Activated T-helper 2 cell treated with anti-CD3 and anti-CD28 coated beads, Interferon-gamma antibody, Interleukin-2, Interleukin-4, amounts not matched to agents 10 μg/mL and 5 μg/mL and 100 μg/mL, durations not matched to agents 14 hours and 24 hours and 36 hours (primary cell): ENCODE measurements at regions not wholly inside any gene's neighbourhood (a gene's known extent, or its start where the extent isn't known, plus 50 kb on each side); places are given as distances from the start of the nearest gene placed in this dataset.
A peak's percentile ranks its signal among the peaks of the same experiment; 100 is the strongest.

Experiments
- DNase-seq: peaks from one replicate; pipeline ENCODE4 v3.0.0; 2021; ENCODE audit warnings: low spot score
- H3K27ac Mint-ChIP-seq: one replicate; pipeline ENCODE4 v1.8.0; 2021; ENCODE audit warnings: mixed read lengths
- H3K27me3 Mint-ChIP-seq: one replicate; pipeline ENCODE4 v1.8.0; 2021; ENCODE audit warnings: low read depth, mixed read lengths
- H3K36me3 Mint-ChIP-seq: one replicate; pipeline ENCODE4 v1.8.0; 2021; ENCODE audit warnings: low read depth, mixed read lengths
- H3K4me1 Mint-ChIP-seq: one replicate; pipeline ENCODE4 v1.8.0; 2021; ENCODE audit warnings: low read depth, mixed read lengths
- H3K4me3 Mint-ChIP-seq: one replicate; pipeline ENCODE4 v1.8.0; 2021; ENCODE audit warnings: low read depth, mild to moderate bottlenecking, moderate library complexity, mixed read lengths
- H3K9me3 Mint-ChIP-seq: one replicate; pipeline ENCODE4 v1.8.0; 2021; ENCODE audit warnings: mixed read lengths
- intact Hi-C: fragments of 100-400 bp; cut with micrococcal nuclease; formaldehyde crosslinking; loops from one replicate; pipeline ENCODE4 v1.15.1; 2023

DNA sequence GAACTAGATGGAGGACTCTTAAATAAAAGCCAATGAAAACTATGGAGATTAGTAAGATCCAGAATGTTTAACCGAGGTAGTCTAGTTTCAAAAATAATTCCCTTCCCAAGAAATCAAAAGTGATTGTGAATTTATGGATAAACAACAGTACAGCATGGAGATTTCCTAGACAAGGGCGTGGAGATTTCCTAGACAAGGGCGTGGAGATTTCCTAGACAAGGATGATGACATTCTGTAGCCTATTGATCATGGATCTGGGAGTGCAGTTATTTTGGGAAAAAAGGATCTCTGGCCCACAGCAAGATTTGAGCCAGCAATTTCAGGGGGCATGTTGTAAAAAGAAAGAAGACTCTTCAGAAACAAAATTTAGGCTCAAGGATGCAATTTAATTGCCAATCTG is 175.3 kb downstream of the RAP2B start:
- H3K27me3 Mint-ChIP-seq, result no peaks in the 10 kb centered on the region
- H3K36me3 Mint-ChIP-seq, result no peaks in the 10 kb centered on the region
- intact Hi-C loops, result no loop called here
- DNase-seq, result no peak
- peaks cover 8% of the 10 kb centered on the region for H3K9me3 Mint-ChIP-seq
- H3K27ac Mint-ChIP-seq, result no peak overlapping the region
- H3K4me1 Mint-ChIP-seq, result peaks cover 10% of the 10 kb centered on the region
- no peak overlapping the region for H3K4me3 Mint-ChIP-seq

DNA sequence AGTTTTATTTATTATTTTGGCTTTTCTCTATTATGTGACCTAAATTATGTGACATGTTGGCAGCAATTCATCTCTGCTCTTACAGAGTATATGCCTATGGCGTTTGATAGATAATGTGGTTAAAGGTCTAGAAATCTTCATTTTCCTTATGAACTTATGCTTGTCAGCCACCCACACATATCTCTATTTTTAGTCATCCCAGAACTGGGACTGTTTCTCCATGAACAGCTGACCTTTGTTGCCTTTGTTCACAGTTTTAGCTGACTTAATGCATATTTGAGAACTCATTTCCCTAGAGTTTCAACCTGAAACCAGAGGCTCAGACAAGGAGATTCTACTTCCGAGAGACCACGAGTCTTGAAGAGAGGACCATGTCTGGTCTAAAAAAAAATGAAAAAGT is 176.5 kb downstream of the RAP2B start:
- no peaks in the 10 kb centered on the region for H3K27me3 Mint-ChIP-seq
- H3K27ac Mint-ChIP-seq, result peak overlapping the region; percentile 62
- DNase-seq, result no peak
- no peaks in the 10 kb centered on the region for H3K36me3 Mint-ChIP-seq
- no peak overlapping the region for H3K4me3 Mint-ChIP-seq
- H3K4me1 Mint-ChIP-seq, result peaks cover 7% of the 10 kb centered on the region
- intact Hi-C loops, result no loop called here
- peaks cover 8% of the 10 kb centered on the region for H3K9me3 Mint-ChIP-seq

DNA sequence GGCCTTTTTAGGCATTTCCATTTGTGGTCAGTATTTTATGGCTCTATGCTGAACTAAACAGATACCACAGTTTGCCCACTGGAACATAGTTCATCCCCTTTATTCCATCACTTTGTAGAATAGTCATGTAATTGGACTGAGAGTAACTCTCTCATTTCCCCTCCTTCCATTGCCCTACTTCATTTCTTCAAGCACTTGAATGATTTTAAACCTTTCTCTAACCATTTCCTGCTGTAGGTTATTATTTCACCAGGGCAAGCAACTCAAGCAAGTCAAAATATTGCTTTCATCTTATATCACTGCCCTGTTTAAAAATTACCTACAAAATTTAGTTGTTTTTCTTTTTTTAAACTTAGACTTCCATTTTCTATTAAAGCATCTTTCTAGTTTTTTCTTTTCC is 177.0 kb downstream of the RAP2B start:
- Mint-ChIP-seq H3K4me1 (peaks cover 7% of the 10 kb centered on the region), H3K4me3 (no peak overlapping the region), H3K36me3 (no peaks in the 10 kb centered on the region), H3K27me3 (no peaks in the 10 kb centered on the region), H3K27ac (no peak overlapping the region), H3K9me3 (peaks cover 8% of the 10 kb centered on the region)
- DNase-seq, result no peak
- intact Hi-C loops, result no loop called here

DNA sequence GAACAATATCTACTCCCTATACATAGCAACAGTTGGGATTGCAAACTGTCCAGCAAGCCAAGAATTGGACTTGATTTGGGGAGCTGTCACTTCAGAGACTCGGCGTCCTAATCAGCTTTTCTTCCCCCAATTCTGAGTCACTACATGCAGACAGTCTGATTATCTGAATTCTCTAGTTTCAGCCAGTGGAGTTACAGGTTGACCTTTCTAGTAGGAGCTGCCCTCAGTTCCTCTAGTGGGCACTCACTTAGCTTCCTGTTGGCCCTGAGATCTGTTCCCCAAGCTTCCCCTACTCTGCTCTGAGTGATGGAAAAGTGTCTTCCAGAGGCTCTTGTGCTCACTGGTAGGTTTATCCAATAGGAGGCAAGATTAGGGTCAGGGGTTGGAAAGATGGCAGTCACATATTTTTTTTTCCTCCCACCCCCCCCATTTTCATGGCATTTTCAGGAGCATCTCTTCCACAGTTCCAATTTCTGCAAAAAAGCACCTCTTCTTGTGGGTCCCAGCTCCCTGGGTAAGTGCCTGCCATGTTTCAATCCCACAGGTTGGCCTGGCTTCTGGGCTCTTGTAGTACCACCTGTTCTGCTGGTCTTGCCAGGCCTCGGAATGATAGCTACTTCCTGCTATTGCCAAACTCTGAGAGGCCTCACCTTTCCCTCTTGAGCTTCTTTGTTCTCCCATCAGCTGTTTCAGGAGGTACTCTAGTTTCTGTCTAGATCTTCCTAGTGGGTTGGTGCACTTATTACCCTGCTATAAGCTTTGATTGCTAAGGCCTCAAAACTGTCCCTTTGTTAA is 182.2 kb downstream of the RAP2B start:
- H3K36me3 Mint-ChIP-seq, result no peaks in the 10 kb centered on the region
- H3K4me3 Mint-ChIP-seq, result no peak overlapping the region
- H3K4me1 Mint-ChIP-seq, result no peaks in the 10 kb centered on the region
- DNase-seq, result no peak
- no peak overlapping the region for H3K27ac Mint-ChIP-seq
- H3K27me3 Mint-ChIP-seq, result peaks cover 3% of the 10 kb centered on the region
- intact Hi-C loops, result no loop called here
- H3K9me3 Mint-ChIP-seq, result peaks cover 8% of the 10 kb centered on the region

- H3K27ac Mint-ChIP-seq, result no peak overlapping the region
- no peaks in the 10 kb centered on the region for H3K9me3 Mint-ChIP-seq
- intact Hi-C loops, result no loop called here
- H3K4me1 Mint-ChIP-seq, result no peaks in the 10 kb centered on the region
- H3K27me3 Mint-ChIP-seq, result peaks cover 4% of the 10 kb centered on the region
- DNase-seq, result no peak
- H3K4me3 Mint-ChIP-seq, result no peak overlapping the region
- no peaks in the 10 kb centered on the region for H3K36me3 Mint-ChIP-seq
Measured at GRCh38 chr3:153348457-153349107, 186.6 kb downstream of the RAP2B start.

DNA sequence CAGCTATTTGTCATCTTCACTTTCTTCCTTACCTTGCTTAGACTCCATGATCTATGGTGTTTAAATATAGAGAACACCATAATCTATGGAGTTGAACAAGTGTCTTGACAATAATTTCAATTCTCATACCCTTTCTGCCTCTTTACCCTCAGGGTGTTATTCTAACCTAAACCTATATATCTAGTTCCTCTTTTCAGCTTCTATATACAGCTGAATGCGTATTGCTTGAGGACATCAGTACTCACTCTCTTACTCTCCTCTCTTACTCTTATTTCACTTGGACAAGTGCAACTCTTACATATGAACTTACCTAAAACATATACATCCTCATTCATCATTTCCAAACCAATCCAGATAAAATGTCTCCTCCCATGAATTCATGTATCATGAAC is 187.1 kb downstream of the RAP2B start:
- intact Hi-C loops, result no loop called here
- Mint-ChIP-seq H3K27ac (no peak overlapping the region), H3K36me3 (no peaks in the 10 kb centered on the region), H3K27me3 (peaks cover 4% of the 10 kb centered on the region), H3K9me3 (no peaks in the 10 kb centered on the region), H3K4me3 (no peak overlapping the region), H3K4me1 (no peaks in the 10 kb centered on the region)
- no peak for DNase-seq

DNA sequence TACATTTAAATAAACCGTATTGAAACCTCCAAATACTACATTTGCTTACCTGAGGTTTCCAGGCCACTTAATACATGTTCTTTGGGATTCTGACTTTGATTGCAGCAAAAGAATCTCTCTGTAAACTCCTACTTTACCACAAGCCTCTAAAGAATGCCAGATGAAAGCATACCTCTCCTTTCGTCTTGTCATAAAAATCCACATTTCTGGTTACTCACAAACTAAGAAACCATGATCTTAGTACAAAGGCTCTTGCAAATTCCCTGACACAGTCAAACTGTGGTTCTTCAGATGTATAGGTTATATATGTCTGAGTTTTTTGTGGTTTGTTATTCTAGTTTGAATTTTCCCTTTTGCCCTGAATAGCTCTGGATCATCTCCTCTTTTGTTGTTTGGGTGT is 188.4 kb downstream of the RAP2B start:
- H3K4me3 Mint-ChIP-seq, result no peak overlapping the region
- H3K36me3 Mint-ChIP-seq, result no peaks in the 10 kb centered on the region
- DNase-seq, result no peak
- H3K27ac Mint-ChIP-seq, result no peak overlapping the region
- intact Hi-C loops, result no loop called here
- no peaks in the 10 kb centered on the region for H3K9me3 Mint-ChIP-seq
- peaks cover 4% of the 10 kb centered on the region for H3K27me3 Mint-ChIP-seq
- no peaks in the 10 kb centered on the region for H3K4me1 Mint-ChIP-seq

GRCh38 chr3:153354641-153355040 is 192.6 kb downstream of the RAP2B start:
- Mint-ChIP-seq H3K4me1 (no peaks in the 10 kb centered on the region), H3K27me3 (peaks cover 4% of the 10 kb centered on the region), H3K27ac (no peak overlapping the region), H3K4me3 (no peak overlapping the region), H3K9me3 (no peaks in the 10 kb centered on the region), H3K36me3 (no peaks in the 10 kb centered on the region)
- intact Hi-C loops, result no loop called here
- no peak for DNase-seq

DNA sequence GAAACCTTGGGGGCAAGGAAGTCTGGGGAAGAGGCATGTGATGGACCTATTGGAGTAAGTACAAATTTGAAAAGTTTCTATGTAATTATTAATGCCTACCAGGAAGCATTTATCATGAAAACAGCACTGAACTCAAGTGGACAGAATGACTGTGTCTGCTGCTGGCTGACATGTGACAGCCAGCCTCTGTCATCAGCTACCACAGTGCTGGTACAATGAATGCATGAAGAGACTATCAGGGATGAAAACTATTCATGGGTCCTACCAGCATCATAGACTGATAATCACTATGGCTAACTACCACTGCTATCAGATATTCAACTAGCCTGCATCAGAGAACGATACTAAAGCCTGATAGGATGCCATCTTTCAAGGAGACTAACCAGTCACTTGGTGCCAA is 193.5 kb downstream of the RAP2B start:
- no peaks in the 10 kb centered on the region for H3K9me3 Mint-ChIP-seq
- no peaks in the 10 kb centered on the region for H3K36me3 Mint-ChIP-seq
- no peak for DNase-seq
- H3K27ac Mint-ChIP-seq, result no peak overlapping the region
- no peaks in the 10 kb centered on the region for H3K4me1 Mint-ChIP-seq
- peaks cover 4% of the 10 kb centered on the region for H3K27me3 Mint-ChIP-seq
- H3K4me3 Mint-ChIP-seq, result no peak overlapping the region
- intact Hi-C loops, result no loop called here

DNA sequence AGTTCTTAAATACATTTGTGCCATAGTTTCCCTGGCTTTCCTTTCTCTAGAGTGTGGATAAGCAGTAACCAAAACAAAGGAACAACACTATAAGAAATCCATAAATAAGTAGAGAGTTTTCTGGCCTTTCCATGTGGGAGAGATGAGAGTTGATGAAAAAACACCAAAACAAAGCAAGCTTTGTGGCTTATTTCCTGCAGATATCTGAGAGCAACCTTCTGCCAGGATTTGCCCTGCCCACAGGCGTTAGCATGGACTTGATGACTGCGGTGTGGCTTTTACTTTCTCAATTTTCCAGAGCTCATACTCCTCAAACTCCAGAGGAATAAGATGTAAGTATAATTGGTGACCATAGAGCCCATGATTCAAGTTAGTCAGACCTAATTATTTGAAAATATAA is 194.9 kb downstream of the RAP2B start:
- H3K27me3 Mint-ChIP-seq, result peaks cover 4% of the 10 kb centered on the region
- no peak overlapping the region for H3K4me3 Mint-ChIP-seq
- no peaks in the 10 kb centered on the region for H3K36me3 Mint-ChIP-seq
- DNase-seq, result no peak
- no peak overlapping the region for H3K27ac Mint-ChIP-seq
- no peaks in the 10 kb centered on the region for H3K4me1 Mint-ChIP-seq
- intact Hi-C loops, result no loop called here
- no peaks in the 10 kb centered on the region for H3K9me3 Mint-ChIP-seq

- no peak for DNase-seq
- intact Hi-C loops, result no loop called here
- Mint-ChIP-seq H3K36me3 (no peaks in the 10 kb centered on the region), H3K9me3 (no peaks in the 10 kb centered on the region), H3K27ac (no peak overlapping the region), H3K27me3 (peaks cover 4% of the 10 kb centered on the region), H3K4me1 (no peaks in the 10 kb centered on the region), H3K4me3 (no peak overlapping the region)
Measured at GRCh38 chr3:153357436-153357835, 195.4 kb downstream of the RAP2B start.

DNA sequence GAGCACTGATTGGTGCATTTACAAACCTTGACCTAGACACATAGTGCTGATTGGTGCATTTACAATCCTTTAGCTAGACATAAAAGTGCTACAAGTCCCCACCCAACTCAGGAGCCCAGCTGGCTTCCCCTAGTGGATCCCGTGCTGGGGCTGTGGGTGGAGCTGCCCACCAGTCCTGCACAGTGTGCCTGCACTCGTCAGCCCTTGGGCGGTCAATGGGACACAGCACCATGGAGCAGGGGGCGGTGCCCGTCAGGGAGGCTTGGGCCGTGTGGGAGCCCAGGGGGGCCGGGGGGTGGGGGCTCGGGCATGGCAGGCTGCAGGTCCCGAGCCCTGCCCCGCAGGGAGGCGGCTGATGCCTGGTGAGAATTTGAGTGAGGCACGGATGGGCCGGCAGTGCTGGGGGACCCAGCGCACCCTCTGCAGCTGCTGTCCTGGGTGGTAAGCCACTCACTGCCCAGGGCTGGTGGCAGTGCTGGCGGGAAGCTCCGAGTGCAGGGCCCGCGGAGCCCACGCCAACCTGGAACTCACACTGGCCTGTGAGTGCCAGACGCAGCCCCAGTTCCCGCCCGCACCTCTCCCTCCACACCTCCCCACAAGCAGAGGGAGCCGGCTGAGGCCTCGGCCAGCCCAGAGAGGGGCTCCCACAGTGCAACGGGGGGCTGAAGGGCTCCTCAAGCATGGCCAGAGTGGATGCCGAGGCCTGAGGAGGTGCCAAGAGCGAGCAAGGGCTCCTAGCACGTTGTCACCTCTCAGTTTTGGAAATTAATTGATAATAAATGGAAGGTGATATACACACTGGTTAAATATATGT is 207.7 kb downstream of the RAP2B start:
- Mint-ChIP-seq H3K36me3 (no peaks in the 10 kb centered on the region), H3K27ac (no peak overlapping the region), H3K4me1 (no peaks in the 10 kb centered on the region), H3K4me3 (no peak overlapping the region), H3K27me3 (no peaks in the 10 kb centered on the region), H3K9me3 (peaks cover 4% of the 10 kb centered on the region)
- DNase-seq, result no peak
- intact Hi-C loops, result no loop called here

GRCh38 chr3:153370680-153371079 is 208.7 kb downstream of the RAP2B start:
- Mint-ChIP-seq H3K4me3 (no peak overlapping the region), H3K27me3 (no peaks in the 10 kb centered on the region), H3K36me3 (no peaks in the 10 kb centered on the region), H3K4me1 (no peaks in the 10 kb centered on the region), H3K9me3 (peaks cover under 1% of the 10 kb centered on the region), H3K27ac (no peak overlapping the region)
- no peak for DNase-seq
- intact Hi-C loops, result no loop called here
